Fibroblast of lung (primary cell): ENCODE measurements at regions not wholly inside any gene's neighbourhood (a gene's known extent, or its start where the extent isn't known, plus 50 kb on each side); places are given as distances from the start of the nearest gene placed in this dataset.

Experiments
- DNase-seq, 2 donors: peaks; one replicate each; pipeline versions ENCODE4 v3.0.0 to v3.0.0-alpha.2; 2010; ENCODE audit warnings: low read depth in 2 of 2
- H2AFZ ChIP-seq: 2 replicates; pipeline ENCODE4 v1.5.1; 2012; ENCODE audit warnings: low read length, control low read depth, inconsistent platforms
- H3K27ac ChIP-seq: 2 replicates; pipeline ENCODE4 v1.5.1; 2011; ENCODE audit warnings: low read length, control low read depth; ENCODE audit not compliant: insufficient read depth
- H3K27me3 ChIP-seq: 2 replicates; pipeline ENCODE4 v1.5.1; 2011; ENCODE audit warnings: mild to moderate bottlenecking, low read length; ENCODE audit not compliant: control insufficient read depth, insufficient read depth
- H3K36me3 ChIP-seq: 2 replicates; pipeline ENCODE4 v1.5.1; 2011; ENCODE audit warnings: low read length; ENCODE audit not compliant: control insufficient read depth, insufficient read depth
- H3K4me1 ChIP-seq: 2 replicates; pipeline ENCODE4 v1.5.1; 2011; ENCODE audit warnings: low read length; ENCODE audit not compliant: control insufficient read depth, insufficient read depth; ENCODE audit errors: extremely low read depth
- H3K4me2 ChIP-seq: 2 replicates; pipeline ENCODE4 v1.5.1; 2011; ENCODE audit warnings: low read length, control low read depth; ENCODE audit not compliant: insufficient read depth; ENCODE audit errors: extremely low read depth
- H3K4me3 ChIP-seq, 4 experiments: fragments of 200-600 bp in 1 of 4; sonication (generic) in 1 of 4; replicated peaks in 1 of 4; 2 replicates each; pipeline ENCODE4 v1.5.1; 2011 to 2016; ENCODE audit warnings: low read length in 4 of 4, low read depth in 3 of 4, mild to moderate bottlenecking in 3 of 4, control low read depth in 2 of 4, inconsistent platforms in 1 of 4, mixed read lengths in 1 of 4; ENCODE audit not compliant: insufficient read depth in 1 of 4; ENCODE audit errors: control extremely low read depth in 1 of 4
- H3K79me2 ChIP-seq: 2 replicates; pipeline ENCODE4 v1.5.1; 2012; ENCODE audit warnings: mild to moderate bottlenecking, low read length, inconsistent platforms; ENCODE audit not compliant: control insufficient read depth, insufficient read depth
- H3K9ac ChIP-seq: 2 replicates; pipeline ENCODE4 v1.5.1; 2011; ENCODE audit warnings: mild to moderate bottlenecking, low read length, control low read depth; ENCODE audit not compliant: insufficient read depth
- H3K9me3 ChIP-seq: 2 replicates; pipeline ENCODE4 v1.5.1; 2012; ENCODE audit warnings: low read depth, low read length; ENCODE audit not compliant: control insufficient read depth, insufficient read depth
- H4K20me1 ChIP-seq: 2 replicates; pipeline ENCODE4 v1.5.1; 2011; ENCODE audit warnings: low read length; ENCODE audit not compliant: control insufficient read depth, insufficient read depth; ENCODE audit errors: extremely low read depth
- EZH2 ChIP-seq: IDR thresholded peaks from 2 replicates; pipeline ENCODE4 v1.5.1; 2012; ENCODE audit warnings: low read length, control low read depth, mild to moderate bottlenecking; ENCODE audit errors: missing control alignments
- TF ChIP-seq, protein P1 (sequence below), 2 donors: IDR thresholded peaks in 1 of 2; conservative IDR thresholded peaks in 1 of 2; 1 replicate in 1 of 2; 2 replicates in 1 of 2; pipeline ENCODE4 v1.5.1; 2011 to 2012; ENCODE audit warnings: low read length in 2 of 2, control low read depth in 1 of 2, inconsistent platforms in 1 of 2, low read depth in 1 of 2, mild to moderate bottlenecking in 1 of 2

DNA sequence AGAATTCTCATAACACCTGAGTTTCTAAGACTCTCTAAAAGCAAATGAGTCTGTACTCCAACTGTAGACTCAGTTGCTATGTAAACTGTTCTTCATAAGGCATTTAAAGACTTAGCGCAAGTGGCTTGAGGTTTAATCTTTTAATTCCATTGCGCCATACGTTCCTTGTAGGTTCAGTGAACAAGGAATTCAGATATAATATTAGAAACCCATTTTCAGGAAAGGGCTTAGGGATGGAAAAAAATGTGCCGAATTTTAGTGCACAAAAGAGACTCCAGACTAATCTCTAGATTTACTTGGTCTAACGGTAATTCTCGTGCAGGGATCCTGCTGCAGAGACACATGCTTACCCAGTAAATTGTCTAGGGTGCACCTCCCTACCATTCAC lies 268.9 kb upstream of the TANK start:
- no peaks in the 10 kb centered on the region for H3K27me3 ChIP-seq
- no peaks in the 10 kb centered on the region for H3K9me3 ChIP-seq
- H4K20me1 ChIP-seq = no peaks in the 10 kb centered on the region
- H3K27ac ChIP-seq = no peak overlapping the region
- no peaks in the 10 kb centered on the region for H3K79me2 ChIP-seq
- no peak overlapping the region for H3K9ac ChIP-seq
- no peak overlapping the region for H2AFZ ChIP-seq
- H3K4me2 ChIP-seq = no peak overlapping the region
- TF ChIP-seq, protein P1, sequence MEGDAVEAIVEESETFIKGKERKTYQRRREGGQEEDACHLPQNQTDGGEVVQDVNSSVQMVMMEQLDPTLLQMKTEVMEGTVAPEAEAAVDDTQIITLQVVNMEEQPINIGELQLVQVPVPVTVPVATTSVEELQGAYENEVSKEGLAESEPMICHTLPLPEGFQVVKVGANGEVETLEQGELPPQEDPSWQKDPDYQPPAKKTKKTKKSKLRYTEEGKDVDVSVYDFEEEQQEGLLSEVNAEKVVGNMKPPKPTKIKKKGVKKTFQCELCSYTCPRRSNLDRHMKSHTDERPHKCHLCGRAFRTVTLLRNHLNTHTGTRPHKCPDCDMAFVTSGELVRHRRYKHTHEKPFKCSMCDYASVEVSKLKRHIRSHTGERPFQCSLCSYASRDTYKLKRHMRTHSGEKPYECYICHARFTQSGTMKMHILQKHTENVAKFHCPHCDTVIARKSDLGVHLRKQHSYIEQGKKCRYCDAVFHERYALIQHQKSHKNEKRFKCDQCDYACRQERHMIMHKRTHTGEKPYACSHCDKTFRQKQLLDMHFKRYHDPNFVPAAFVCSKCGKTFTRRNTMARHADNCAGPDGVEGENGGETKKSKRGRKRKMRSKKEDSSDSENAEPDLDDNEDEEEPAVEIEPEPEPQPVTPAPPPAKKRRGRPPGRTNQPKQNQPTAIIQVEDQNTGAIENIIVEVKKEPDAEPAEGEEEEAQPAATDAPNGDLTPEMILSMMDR (conservative IDR thresholded peaks at IDR 0.05 in 1 of 2, IDR thresholded peaks at IDR 0.05 in 1 of 2; ENCODE audit: low read depth in 1 of 2, low read length in 2 of 2) = no peak
- TF ChIP-seq EZH2 = no peak
- no peaks in the 10 kb centered on the region for H3K4me1 ChIP-seq
- no peak for DNase-seq
- no peaks in the 10 kb centered on the region for H3K36me3 ChIP-seq
- no peak overlapping the region for H3K4me3 ChIP-seq

DNA sequence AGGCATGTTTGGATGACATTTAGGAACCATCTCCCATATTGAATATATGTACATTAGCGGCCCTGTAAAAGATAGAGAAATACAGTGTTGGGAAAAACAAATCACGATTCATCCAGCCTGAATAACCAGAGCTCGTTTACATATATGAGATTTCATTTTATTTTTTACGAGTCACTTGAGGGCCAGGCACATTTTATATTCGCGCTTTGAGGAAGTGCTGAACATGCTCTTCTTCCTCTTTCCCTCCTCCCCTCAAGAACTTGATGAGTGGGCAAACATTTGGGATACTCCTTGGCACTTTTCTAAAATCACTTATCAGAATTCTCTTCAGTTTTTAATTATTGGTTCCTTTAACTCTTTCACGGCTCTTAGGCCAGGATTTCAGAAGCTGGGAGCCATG lies 268.0 kb upstream of the TANK start:
- H3K9ac ChIP-seq = no peak overlapping the region
- no peak overlapping the region for H3K4me2 ChIP-seq
- no peaks in the 10 kb centered on the region for H4K20me1 ChIP-seq
- H3K79me2 ChIP-seq = no peaks in the 10 kb centered on the region
- H3K36me3 ChIP-seq = no peaks in the 10 kb centered on the region
- no peak for TF ChIP-seq EZH2
- TF ChIP-seq, protein P1 (conservative IDR thresholded peaks at IDR 0.05 in 1 of 2, IDR thresholded peaks at IDR 0.05 in 1 of 2; ENCODE audit: low read depth in 1 of 2, low read length in 2 of 2) = no peak
- H2AFZ ChIP-seq = no peak overlapping the region
- no peaks in the 10 kb centered on the region for H3K9me3 ChIP-seq
- no peaks in the 10 kb centered on the region for H3K4me1 ChIP-seq
- no peak overlapping the region for H3K4me3 ChIP-seq
- no peak overlapping the region for H3K27ac ChIP-seq
- no peak for DNase-seq
- H3K27me3 ChIP-seq = no peaks in the 10 kb centered on the region

DNA sequence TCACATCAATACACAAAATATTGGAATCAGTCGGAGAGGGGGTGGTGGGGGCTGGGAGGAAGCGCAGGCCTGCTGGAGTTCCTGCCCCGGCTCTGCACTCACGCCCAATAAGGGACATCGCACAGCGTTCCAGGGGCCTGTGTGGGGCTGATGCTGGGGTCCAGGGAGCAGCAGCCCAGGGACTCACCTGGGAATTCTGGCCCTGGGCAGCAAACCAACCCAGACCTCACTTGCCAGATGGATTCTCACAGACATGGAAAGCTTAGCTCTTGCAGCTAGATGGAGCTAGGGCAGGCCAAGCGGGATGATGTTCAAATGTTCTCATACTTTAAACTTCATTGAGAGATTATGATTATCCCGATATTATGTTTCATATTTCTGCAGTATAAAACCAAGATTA lies 266.6 kb upstream of the TANK start:
- Histone ChIP-seq H3K36me3 (no peaks in the 10 kb centered on the region), H3K27ac (no peak overlapping the region), H3K27me3 (no peaks in the 10 kb centered on the region), H3K79me2 (no peaks in the 10 kb centered on the region), H3K9ac (no peak overlapping the region), H3K4me2 (no peak overlapping the region), H3K4me3 (no peak overlapping the region), H2AFZ (no peak overlapping the region), H3K9me3 (no peaks in the 10 kb centered on the region), H4K20me1 (no peaks in the 10 kb centered on the region), H3K4me1 (no peaks in the 10 kb centered on the region)
- no peak for DNase-seq
- TF ChIP-seq, protein P1 (conservative IDR thresholded peaks at IDR 0.05 in 1 of 2, IDR thresholded peaks at IDR 0.05 in 1 of 2; ENCODE audit: low read depth in 1 of 2, low read length in 2 of 2) = no peak
- TF ChIP-seq EZH2 = no peak
